A549 (cell line): ENCODE measurements at regions not wholly inside any gene's neighbourhood (a gene's known extent, or its start where the extent isn't known, plus 50 kb on each side); places are given as distances from the start of the nearest gene placed in this dataset.
A peak's percentile ranks its signal among the peaks of the same experiment; 100 is the strongest.

ENCODE experiments used
- ATAC-seq, 2 experiments: fragments of 200-7000 bp in 1 of 2; fragments of >200 bp in 1 of 2; cut with Nextera tagmentation in 1 of 2; cut with Tn5 transposase in 1 of 2; 3 replicates each; pipeline versions ENCODE4 v1.8.0 to v1.9.1; 2018 to 2020; ENCODE audit warnings: mild to moderate bottlenecking in 1 of 2, moderate library complexity in 1 of 2
- CTCF ChIA-PET: fragments of 300-600 bp; sonication (Branson Sonifier 250); formaldehyde crosslinking; extraction: SDS; loops from one replicate; lab custom pipeline; 2021; ENCODE audit warnings: antibody characterized with exemption, inconsistent platforms; lab: Yijun Ruan, JAX
- POLR2A ChIA-PET: fragments of 350-600 bp; formaldehyde crosslinking; extraction: SDS; loops from one replicate; lab custom pipeline; 2021; ENCODE audit warnings: antibody characterized with exemption, inconsistent platforms; lab: Yijun Ruan, JAX
- DNase-seq, 2 experiments: peaks; one replicate each; pipeline versions ENCODE4 v3.0.0 to v3.0.0-alpha.2; 2011 to 2016; ENCODE audit warnings: low read depth in 1 of 2, low spot score in 1 of 2
- FAIRE-seq: peaks from 2 replicates; lab custom pipeline; 2011; peaks lifted over from hg19 to GRCh38; lab: Jason Lieb, UNC
- H3K27ac ChIP-seq, 2 experiments: fragments of >200 bp; sonication (Bioruptor Twin); formaldehyde crosslinking; 3 replicates each; pipeline ENCODE4 v1.5.1; 2016 to 2017
- H3K4me1 ChIP-seq: fragments of >200 bp; sonication (Bioruptor Twin); formaldehyde crosslinking; 3 replicates; pipeline ENCODE4 v1.6.1; 2016
- H3K4me2 ChIP-seq: fragments of >200 bp; sonication (Bioruptor Twin); formaldehyde crosslinking; 3 replicates; pipeline ENCODE4 v1.6.1; 2016
- H3K4me3 ChIP-seq: fragments of >200 bp; sonication (Bioruptor Twin); formaldehyde crosslinking; 3 replicates; pipeline ENCODE4 v1.5.1; 2016
- H3K9me3 ChIP-seq: fragments of >200 bp; sonication (Bioruptor Twin); formaldehyde crosslinking; 3 replicates; pipeline ENCODE4 v1.6.1; 2016
- EP300 ChIP-seq, 2 experiments: fragments of >200 bp; sonication (Bioruptor Twin); formaldehyde crosslinking; IDR thresholded peaks; 2 replicates in 1 of 2; 3 replicates in 1 of 2; pipeline ENCODE4 v1.6.1; 2016 to 2017
- ESRRA ChIP-seq: fragments of 150-350 bp; IDR thresholded peaks from 2 replicates; pipeline ENCODE4 v1.6.1; 2014; ENCODE audit warnings: mild to moderate bottlenecking, low read length, borderline replicate concordance
- FOSB ChIP-seq: fragments of 250-450 bp; sonication (Bioruptor Pico); IDR thresholded peaks from 2 replicates; pipeline ENCODE4 v1.5.0; 2020; ENCODE audit warnings: mild to moderate bottlenecking, moderate library complexity
- FOSL2 ChIP-seq, 2 experiments: fragments of 450-650 bp in 1 of 2; fragments of >200 bp in 1 of 2; sonication (Bioruptor Twin) in 1 of 2; formaldehyde crosslinking; IDR thresholded peaks; 2 replicates each; pipeline versions ENCODE4 v1.5.0 to v1.6.1; 2016 to 2020; ENCODE audit warnings: mild to moderate bottlenecking in 1 of 2, moderate library complexity in 1 of 2
- HOXB13 ChIP-seq: fragments of 250-450 bp; sonication (Bioruptor Pico); IDR thresholded peaks from 2 replicates; pipeline ENCODE4 v1.5.0; 2020; ENCODE audit warnings: low read depth, mild to moderate bottlenecking, moderate library complexity
- JUN ChIP-seq, 2 experiments: fragments of >200 bp; sonication (Bioruptor Twin); formaldehyde crosslinking; IDR thresholded peaks; 2 replicates in 1 of 2; 3 replicates in 1 of 2; pipeline ENCODE4 v1.6.1; 2016 to 2017
- KDM1A ChIP-seq: fragments of 200-600 bp; sonication (generic); IDR thresholded peaks from 2 replicates; pipeline ENCODE4 v1.6.1; 2016; ENCODE audit warnings: low read depth, mild to moderate bottlenecking
- KDM5A ChIP-seq: fragments of 200-600 bp; sonication (generic); IDR thresholded peaks from 2 replicates; pipeline ENCODE4 v1.6.1; 2016; ENCODE audit warnings: antibody characterized with exemption, mild to moderate bottlenecking
- MAZ ChIP-seq: fragments of 150-350 bp; IDR thresholded peaks from 2 replicates; pipeline ENCODE4 v1.6.1; 2014; ENCODE audit warnings: antibody characterized with exemption, low read depth, low read length, borderline replicate concordance
- MYC ChIP-seq: IDR thresholded peaks from 2 replicates; pipeline ENCODE4 v1.6.1; 2012; ENCODE audit warnings: mild to moderate bottlenecking, inconsistent platforms, low read length, improper control_type of control experiment, borderline replicate concordance
- POLR2A ChIP-seq: IDR thresholded peaks from 2 replicates; pipeline ENCODE4 v1.6.1; 2012; ENCODE audit warnings: mild to moderate bottlenecking, low read length
- POLR2AphosphoS2 ChIP-seq: conservative IDR thresholded peaks from 2 replicates; pipeline ENCODE4 v1.6.1; 2012; ENCODE audit warnings: low read length, improper control_type of control experiment, inconsistent platforms
- RAD21 ChIP-seq, 2 experiments: fragments of >200 bp in 1 of 2; sonication (Bioruptor Twin) in 1 of 2; formaldehyde crosslinking in 1 of 2; IDR thresholded peaks in 1 of 2; conservative IDR thresholded peaks in 1 of 2; 2 replicates in 1 of 2; 3 replicates in 1 of 2; pipeline ENCODE4 v1.6.1; 2012 to 2018; ENCODE audit warnings: inconsistent platforms in 1 of 2
- RNF2 ChIP-seq: fragments of 200-600 bp; sonication (generic); IDR thresholded peaks from 2 replicates; pipeline ENCODE4 v1.6.1; 2016; ENCODE audit warnings: low read depth, mild to moderate bottlenecking, antibody characterized with exemption, moderate library complexity, borderline replicate concordance
- SMC3 ChIP-seq: fragments of >200 bp; sonication (Bioruptor Twin); formaldehyde crosslinking; IDR thresholded peaks from 3 replicates; pipeline ENCODE4 v1.6.1; 2018; ENCODE audit warnings: inconsistent platforms
- SREBF2 ChIP-seq: fragments of 450-650 bp; IDR thresholded peaks from 2 replicates; pipeline ENCODE4 v1.6.1; 2014; ENCODE audit warnings: mild to moderate bottlenecking, moderate library complexity
- TP53 ChIP-seq: fragments of 250-450 bp; sonication (Bioruptor Pico); IDR thresholded peaks from 2 replicates; pipeline ENCODE4 v1.5.0; 2021; ENCODE audit warnings: mild to moderate bottlenecking, moderate library complexity
- ZC3H11A ChIP-seq: fragments of 450-650 bp; IDR thresholded peaks from 2 replicates; pipeline ENCODE4 v1.6.1; 2014; ENCODE audit warnings: antibody characterized with exemption, mild to moderate bottlenecking
- ZFP36 ChIP-seq: fragments of 450-650 bp; IDR thresholded peaks from 2 replicates; pipeline ENCODE4 v1.6.1; 2014; ENCODE audit warnings: borderline replicate concordance; ENCODE audit not compliant: partially characterized antibody
- ZNF302 ChIP-seq: fragments of 250-450 bp; sonication (Bioruptor Pico); IDR thresholded peaks from 2 replicates; pipeline ENCODE4 v1.9.0; 2021; ENCODE audit warnings: inconsistent platforms, mild to moderate bottlenecking, moderate library complexity
- ZSCAN20 ChIP-seq: fragments of 250-450 bp; sonication (Bioruptor Pico); IDR thresholded peaks from 2 replicates; pipeline ENCODE4 v1.8.0; 2022; ENCODE audit warnings: mild to moderate bottlenecking, moderate library complexity
- WGBS: methylation state at CpG from one replicate; pipeline ENCODE4 v1.1.6; 2017; ENCODE audit errors: missing lambda C conversion rate; 5-methylcytosine and 5-hydroxymethylcytosine counted together
- TF ChIP-seq, protein P1 (sequence below): fragments of >200 bp; sonication (Bioruptor Twin); formaldehyde crosslinking; IDR thresholded peaks from 2 replicates; pipeline ENCODE4 v1.6.1; 2016
- TF ChIP-seq, protein P2 (sequence below): fragments of >200 bp; sonication (Bioruptor Twin); formaldehyde crosslinking; IDR thresholded peaks from 3 replicates; pipeline ENCODE4 v1.5.1; 2016
- TF ChIP-seq, protein P3 (sequence below): fragments of 250-450 bp; sonication (Bioruptor Pico); IDR thresholded peaks from 2 replicates; pipeline ENCODE4 v1.5.0; 2021; ENCODE audit warnings: mild to moderate bottlenecking, moderate library complexity, borderline replicate concordance
- TF ChIP-seq, protein P4 (sequence below): fragments of 450-650 bp; IDR thresholded peaks from 2 replicates; pipeline ENCODE4 v1.6.1; 2014; ENCODE audit warnings: antibody characterized with exemption
- TF ChIP-seq, protein P5 (sequence below): IDR thresholded peaks from 2 replicates; pipeline ENCODE4 v1.6.1; 2012

DNA sequence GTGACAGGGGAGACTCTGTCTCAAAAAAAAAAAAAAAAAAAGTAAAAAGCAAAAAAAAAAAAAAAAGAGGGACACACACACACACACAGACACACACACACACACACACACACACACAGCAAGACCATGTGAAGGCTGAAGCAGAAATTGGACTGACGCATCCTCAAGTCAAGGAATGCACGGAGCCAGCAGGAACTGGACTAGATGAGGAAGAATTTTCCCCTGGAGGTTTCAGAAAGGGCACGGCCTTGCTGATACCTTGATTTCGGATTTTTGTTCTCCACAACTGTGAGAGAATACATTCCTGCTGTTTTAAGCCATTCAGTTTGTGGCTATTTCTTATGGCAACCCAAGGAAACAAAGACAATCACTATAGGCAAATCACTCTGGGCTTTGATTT lies 176.9 kb upstream of the SALL4 start:
- H3K4me1 ChIP-seq: no peaks in the 10 kb centered on the region
- no peak for ATAC-seq
- no peak for TF ChIP-seq ZC3H11A
- no peak for TF ChIP-seq ESRRA
- TF ChIP-seq TP53 (CRISPR knock-in tag): no peak
- TF ChIP-seq, protein P1, sequence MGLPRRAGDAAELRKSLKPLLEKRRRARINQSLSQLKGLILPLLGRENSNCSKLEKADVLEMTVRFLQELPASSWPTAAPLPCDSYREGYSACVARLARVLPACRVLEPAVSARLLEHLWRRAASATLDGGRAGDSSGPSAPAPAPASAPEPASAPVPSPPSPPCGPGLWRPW: no peak
- no peak for TF ChIP-seq MYC
- no peak for TF ChIP-seq ZSCAN20 (CRISPR knock-in tag)
- no peak for TF ChIP-seq FOSL2 (IDR thresholded peaks at IDR 0.05)
- no peak for TF ChIP-seq FOSL2 (CRISPR knock-in tag; IDR thresholded peaks at IDR 0.05)
- no peak for TF ChIP-seq RNF2
- TF ChIP-seq, protein P2, sequence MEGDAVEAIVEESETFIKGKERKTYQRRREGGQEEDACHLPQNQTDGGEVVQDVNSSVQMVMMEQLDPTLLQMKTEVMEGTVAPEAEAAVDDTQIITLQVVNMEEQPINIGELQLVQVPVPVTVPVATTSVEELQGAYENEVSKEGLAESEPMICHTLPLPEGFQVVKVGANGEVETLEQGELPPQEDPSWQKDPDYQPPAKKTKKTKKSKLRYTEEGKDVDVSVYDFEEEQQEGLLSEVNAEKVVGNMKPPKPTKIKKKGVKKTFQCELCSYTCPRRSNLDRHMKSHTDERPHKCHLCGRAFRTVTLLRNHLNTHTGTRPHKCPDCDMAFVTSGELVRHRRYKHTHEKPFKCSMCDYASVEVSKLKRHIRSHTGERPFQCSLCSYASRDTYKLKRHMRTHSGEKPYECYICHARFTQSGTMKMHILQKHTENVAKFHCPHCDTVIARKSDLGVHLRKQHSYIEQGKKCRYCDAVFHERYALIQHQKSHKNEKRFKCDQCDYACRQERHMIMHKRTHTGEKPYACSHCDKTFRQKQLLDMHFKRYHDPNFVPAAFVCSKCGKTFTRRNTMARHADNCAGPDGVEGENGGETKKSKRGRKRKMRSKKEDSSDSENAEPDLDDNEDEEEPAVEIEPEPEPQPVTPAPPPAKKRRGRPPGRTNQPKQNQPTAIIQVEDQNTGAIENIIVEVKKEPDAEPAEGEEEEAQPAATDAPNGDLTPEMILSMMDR: no peak
- no peak for TF ChIP-seq SREBF2
- no peak for DNase-seq
- FAIRE-seq: no peak
- ChIA-PET CTCF (interaction anchor here (1.1 kb wide), 1 partner anchor 14 kb away, joined by 4 read pairs; no protein-coding TSS in a partner anchor), POLR2A (interaction anchor here (0.6 kb wide), 1 partner anchor 55 kb away, joined by 3 read pairs; no protein-coding TSS in a partner anchor)
- H3K27ac ChIP-seq: no peak overlapping the region
- peaks cover 11% of the 10 kb centered on the region for H3K9me3 ChIP-seq
- WGBS: 82% methylated on average over 4 of the region's 4 CpGs
- H3K4me2 ChIP-seq: no peak overlapping the region
- H3K4me3 ChIP-seq: no peak overlapping the region

DNA sequence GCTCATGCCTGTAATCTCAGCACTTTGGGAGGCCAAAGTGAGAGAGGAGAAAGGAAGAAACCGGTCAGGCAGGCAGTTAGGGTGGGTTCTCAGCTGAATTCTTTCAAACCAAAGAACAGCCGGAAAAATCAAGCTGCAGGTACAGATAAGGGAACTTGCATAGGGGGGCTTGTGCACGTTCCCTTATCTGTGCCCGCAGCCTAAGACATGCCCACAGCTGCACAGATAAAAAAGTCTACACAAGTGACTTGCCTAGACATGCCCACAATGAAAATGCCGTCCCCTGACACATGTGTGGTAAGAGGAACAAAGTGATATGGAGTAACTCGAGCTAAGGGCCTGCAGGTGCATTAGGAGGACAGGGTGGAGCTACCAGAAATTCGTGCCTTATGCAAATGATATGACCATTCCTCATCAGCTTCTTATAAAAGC lies 175.8 kb upstream of the SALL4 start:
- Histone ChIP-seq H3K9me3 (peaks cover 11% of the 10 kb centered on the region), H3K27ac (no peak overlapping the region), H3K4me1 (no peaks in the 10 kb centered on the region), H3K4me2 (no peak overlapping the region), H3K4me3 (no peak overlapping the region)
- ChIA-PET CTCF (interaction anchor here (1.0 to 3.5 kb wide), 4 partner anchors 11 to 277 kb away, joined by 3 to 22 read pairs (median 4); no protein-coding TSS in a partner anchor), POLR2A (no interaction called here)
- DNase-seq: no peak
- TF ChIP-seq, protein P3, sequence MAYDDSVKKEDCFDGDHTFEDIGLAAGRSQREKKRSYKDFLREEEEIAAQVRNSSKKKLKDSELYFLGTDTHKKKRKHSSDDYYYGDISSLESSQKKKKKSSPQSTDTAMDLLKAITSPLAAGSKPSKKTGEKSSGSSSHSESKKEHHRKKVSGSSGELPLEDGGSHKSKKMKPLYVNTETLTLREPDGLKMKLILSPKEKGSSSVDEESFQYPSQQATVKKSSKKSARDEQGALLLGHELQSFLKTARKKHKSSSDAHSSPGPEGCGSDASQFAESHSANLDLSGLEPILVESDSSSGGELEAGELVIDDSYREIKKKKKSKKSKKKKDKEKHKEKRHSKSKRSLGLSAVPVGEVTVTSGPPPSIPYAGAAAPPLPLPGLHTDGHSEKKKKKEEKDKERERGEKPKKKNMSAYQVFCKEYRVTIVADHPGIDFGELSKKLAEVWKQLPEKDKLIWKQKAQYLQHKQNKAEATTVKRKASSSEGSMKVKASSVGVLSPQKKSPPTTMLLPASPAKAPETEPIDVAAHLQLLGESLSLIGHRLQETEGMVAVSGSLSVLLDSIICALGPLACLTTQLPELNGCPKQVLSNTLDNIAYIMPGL (CRISPR knock-in tag): no peak
- TF ChIP-seq KDM5A (no peak), SMC3 (no peak), KDM1A (0 out of 2 replicates have a peak, but pooled peaks have one; percentile 31), ZFP36 (peak; percentile 98)
- TF ChIP-seq, protein P4, sequence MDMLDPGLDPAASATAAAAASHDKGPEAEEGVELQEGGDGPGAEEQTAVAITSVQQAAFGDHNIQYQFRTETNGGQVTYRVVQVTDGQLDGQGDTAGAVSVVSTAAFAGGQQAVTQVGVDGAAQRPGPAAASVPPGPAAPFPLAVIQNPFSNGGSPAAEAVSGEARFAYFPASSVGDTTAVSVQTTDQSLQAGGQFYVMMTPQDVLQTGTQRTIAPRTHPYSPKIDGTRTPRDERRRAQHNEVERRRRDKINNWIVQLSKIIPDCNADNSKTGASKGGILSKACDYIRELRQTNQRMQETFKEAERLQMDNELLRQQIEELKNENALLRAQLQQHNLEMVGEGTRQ: no peak
- no peak for ATAC-seq
- FAIRE-seq: no peak
- 62% methylated on average over 7 of the region's 7 CpGs for WGBS

DNA sequence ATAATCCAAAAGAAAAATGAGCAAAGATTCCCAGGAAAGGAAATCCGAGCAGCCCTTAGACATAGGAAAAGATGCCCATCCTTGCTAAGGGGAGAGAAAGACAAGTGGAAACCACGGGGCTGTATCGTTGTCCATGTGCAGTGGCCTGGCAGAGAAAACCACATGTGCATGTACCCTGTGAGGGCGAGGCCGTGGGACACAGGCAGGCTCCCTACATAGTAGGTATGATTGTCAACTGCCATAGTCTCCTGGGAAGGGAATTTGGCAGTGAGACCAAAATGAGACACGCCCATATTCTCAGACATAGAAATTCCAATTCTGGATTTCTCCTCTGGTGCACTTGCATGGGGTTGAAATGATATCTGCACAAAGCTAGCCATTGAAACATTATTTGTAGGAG lies 169.7 kb upstream of the SALL4 start:
- H3K27ac ChIP-seq: no peak overlapping the region
- WGBS: 71% methylated on average over 6 of the region's 6 CpGs
- TF ChIP-seq EP300 (IDR thresholded peaks at IDR 0.05): no peak
- no peak for TF ChIP-seq POLR2AphosphoS2
- no peak for TF ChIP-seq HOXB13 (CRISPR knock-in tag)
- TF ChIP-seq JUN (IDR thresholded peaks at IDR 0.05): no peak
- no peak for TF ChIP-seq MAZ
- TF ChIP-seq RAD21 (conservative IDR thresholded peaks at IDR 0.05 in 1 of 2, IDR thresholded peaks at IDR 0.05 in 1 of 2): no peak
- TF ChIP-seq, protein P3 (CRISPR knock-in tag): no peak
- TF ChIP-seq, protein P5, sequence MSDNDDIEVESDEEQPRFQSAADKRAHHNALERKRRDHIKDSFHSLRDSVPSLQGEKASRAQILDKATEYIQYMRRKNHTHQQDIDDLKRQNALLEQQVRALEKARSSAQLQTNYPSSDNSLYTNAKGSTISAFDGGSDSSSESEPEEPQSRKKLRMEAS: no peak
- TF ChIP-seq, protein P4: no peak
- no peak for TF ChIP-seq POLR2A
- TF ChIP-seq FOSB (CRISPR knock-in tag): no peak
- no peak for TF ChIP-seq ZNF302 (CRISPR knock-in tag)
- no peak for TF ChIP-seq ZC3H11A
- TF ChIP-seq SMC3: no peak
- TF ChIP-seq, all 56 proteins: peak for 0
- CTCF ChIA-PET: no interaction called here
- no peak for FAIRE-seq
- Histone ChIP-seq H3K9me3 (no peaks in the 10 kb centered on the region; the same call in 2 of the 3 replicates), H3K4me1 (peaks cover 4% of the 10 kb centered on the region; the same call in 2 of the 3 replicates), H3K4me3 (no peak overlapping the region), H3K4me2 (no peak overlapping the region)
- POLR2A ChIA-PET: no interaction called here
- no peak for DNase-seq
- no peak for ATAC-seq
